H1 (cell line): ENCODE measurements at regions not wholly inside any gene's neighbourhood (a gene's known extent, or its start where the extent isn't known, plus 50 kb on each side); places are given as distances from the start of the nearest gene placed in this dataset.

Experiments
- CTCF ChIA-PET: fragments of 300-600 bp; sonication (Branson Sonifier 250); formaldehyde crosslinking; loops from one replicate; lab custom pipeline; 2021; ENCODE audit not compliant: partially characterized antibody; lab: Charles Lee
- POLR2A ChIA-PET: fragments of 300-600 bp; sonication (Branson Sonifier 250); formaldehyde crosslinking; loops from one replicate; lab custom pipeline; 2021; ENCODE audit warnings: inconsistent platforms; ENCODE audit not compliant: partially characterized antibody; lab: Charles Lee
- DNase-seq, 2 experiments: peaks; one replicate each; pipeline versions ENCODE4 v3.0.0 to v3.0.0-alpha.2; 2010 to 2022; ENCODE audit warnings: low spot score in 2 of 2, low read depth in 1 of 2, mixed read lengths in 1 of 2
- FAIRE-seq: peaks from 2 replicates; lab custom pipeline; 2011; peaks lifted over from hg19 to GRCh38; lab: Jason Lieb, UNC
- H2AFZ ChIP-seq: 2 replicates; pipeline ENCODE4 v1.8.1; 2012; ENCODE audit warnings: low read length, inconsistent platforms
- H2AK5ac ChIP-seq: 2 replicates; pipeline ENCODE4 v1.6.1; 2013; ENCODE audit warnings: low read depth, low read length
- H2BK120ac ChIP-seq: replicated peaks from 2 replicates; pipeline ENCODE3; 2013; ENCODE audit warnings: low read depth, low read length, inconsistent platforms
- H2BK12ac ChIP-seq: 2 replicates; pipeline ENCODE4 v1.6.1; 2013; ENCODE audit warnings: low read depth, low read length
- H2BK15ac ChIP-seq: 2 replicates; pipeline ENCODE4 v1.6.1; 2013; ENCODE audit warnings: low read length
- H2BK20ac ChIP-seq: 2 replicates; pipeline ENCODE4 v1.6.1; 2013; ENCODE audit warnings: low read length
- H2BK5ac ChIP-seq: 2 replicates; pipeline ENCODE4 v1.6.1; 2013; ENCODE audit warnings: low read depth, low read length
- H3K14ac ChIP-seq: 2 replicates; pipeline ENCODE4 v1.6.1; 2013; ENCODE audit warnings: inconsistent platforms; ENCODE audit not compliant: insufficient read length
- H3K18ac ChIP-seq: 2 replicates; pipeline ENCODE4 v1.6.1; 2013; ENCODE audit warnings: low read length; ENCODE audit errors: extremely low read depth
- H3K23ac ChIP-seq: 2 replicates; pipeline ENCODE4 v1.6.1; 2013; ENCODE audit warnings: inconsistent platforms; ENCODE audit not compliant: insufficient read length
- H3K23me2 ChIP-seq: 2 replicates; pipeline ENCODE4 v1.6.1; 2013; ENCODE audit warnings: low read depth, low read length
- H3K27ac ChIP-seq: 2 replicates; pipeline ENCODE4 v1.6.1; 2011; ENCODE audit warnings: low read depth, low read length, inconsistent platforms
- H3K27me3 ChIP-seq, 4 experiments: replicated peaks in 1 of 4; 1 replicate in 1 of 4; 2 replicates in 3 of 4; pipeline versions ENCODE4 v1.6.1 to v1.8.1; 2011 to 2013; ENCODE audit warnings: low read length in 3 of 4, mild to moderate bottlenecking in 3 of 4, inconsistent platforms in 2 of 4, mixed read lengths in 2 of 4, moderate library complexity in 1 of 4; ENCODE audit not compliant: control insufficient read depth in 3 of 4, insufficient read depth in 3 of 4; ENCODE audit errors: extremely low read depth in 1 of 4
- H3K36me3 ChIP-seq, 4 experiments: 2 replicates each; pipeline versions ENCODE4 v1.6.1 to v1.8.1; 2011 to 2013; ENCODE audit warnings: mild to moderate bottlenecking in 4 of 4, low read length in 3 of 4, moderate library complexity in 2 of 4, control low read depth in 1 of 4, inconsistent platforms in 1 of 4; ENCODE audit not compliant: insufficient read depth in 4 of 4, control insufficient read depth in 2 of 4
- H3K4ac ChIP-seq: replicated peaks from 2 replicates; pipeline ENCODE3; 2013; ENCODE audit warnings: low read length, low read depth, mixed read lengths, inconsistent platforms; ENCODE audit not compliant: insufficient read length
- H3K4me1 ChIP-seq, 4 experiments: replicated peaks in 1 of 4; 1 replicate in 1 of 4; 2 replicates in 3 of 4; pipeline versions ENCODE4 v1.6.1 to v1.8.1; 2011 to 2013; ENCODE audit warnings: low read length in 3 of 4, inconsistent platforms in 2 of 4, mixed read lengths in 1 of 4; ENCODE audit not compliant: insufficient read depth in 4 of 4, control insufficient read depth in 3 of 4
- H3K4me2 ChIP-seq, 2 experiments: 2 replicates each; pipeline versions ENCODE4 v1.6.1 to v1.8.1; 2011 to 2013; ENCODE audit warnings: low read depth in 2 of 2, low read length in 2 of 2, control low read depth in 1 of 2, inconsistent platforms in 1 of 2, mild to moderate bottlenecking in 1 of 2; ENCODE audit not compliant: insufficient read depth in 1 of 2
- H3K4me3 ChIP-seq, 4 experiments: fragments of 200-600, 300-600 bp in 1 of 4; sonication (generic), shearing (Covaris generic), sonication (Bioruptor Twin) in 1 of 4; 2 replicates each; pipeline versions ENCODE4 v1.5.1 to v1.8.1; 2011 to 2016; ENCODE audit warnings: low read length in 4 of 4, low read depth in 3 of 4, control low read depth in 2 of 4, inconsistent platforms in 2 of 4, mild to moderate bottlenecking in 2 of 4, mixed read lengths in 1 of 4, moderate library complexity in 1 of 4; ENCODE audit not compliant: insufficient read depth in 2 of 4; ENCODE audit errors: extremely low read depth in 1 of 4
- H3K56ac ChIP-seq: replicated peaks from 2 replicates; pipeline ENCODE3; 2013; ENCODE audit warnings: low read depth, mild to moderate bottlenecking, mixed read lengths, low read length, inconsistent platforms; ENCODE audit not compliant: insufficient read length
- H3K79me1 ChIP-seq: 2 replicates; pipeline ENCODE4 v1.6.1; 2013; ENCODE audit warnings: low read depth, low read length, control low read depth
- H3K79me2 ChIP-seq, 2 experiments: 2 replicates each; pipeline versions ENCODE4 v1.6.1 to v1.8.1; 2012 to 2013; ENCODE audit warnings: low read length in 2 of 2, mild to moderate bottlenecking in 2 of 2, inconsistent platforms in 1 of 2; ENCODE audit not compliant: insufficient read depth in 2 of 2, control insufficient read depth in 1 of 2
- H3K9ac ChIP-seq, 4 experiments: replicated peaks in 1 of 4; 1 replicate in 1 of 4; 2 replicates in 3 of 4; pipeline versions ENCODE4 v1.6.1 to v1.8.1; 2011 to 2013; ENCODE audit warnings: low read depth in 3 of 4, low read length in 3 of 4, control low read depth in 2 of 4, mild to moderate bottlenecking in 2 of 4, moderate library complexity in 2 of 4, inconsistent platforms in 1 of 4; ENCODE audit errors: extremely low read depth in 1 of 4
- H3K9me3 ChIP-seq, 2 experiments: 2 replicates each; pipeline versions ENCODE4 v1.6.1 to v1.8.1; 2012 to 2013; ENCODE audit warnings: mild to moderate bottlenecking in 2 of 2, moderate library complexity in 2 of 2, control low read depth in 1 of 2, inconsistent platforms in 1 of 2, low read depth in 1 of 2, low read length in 1 of 2, mixed read lengths in 1 of 2; ENCODE audit not compliant: insufficient read depth in 2 of 2
- H4K20me1 ChIP-seq, 2 experiments: replicated peaks in 1 of 2; 2 replicates each; pipeline versions ENCODE3 to v1.8.1; 2011 to 2013; ENCODE audit warnings: inconsistent platforms in 2 of 2, low read length in 2 of 2, mild to moderate bottlenecking in 1 of 2; ENCODE audit not compliant: insufficient read depth in 2 of 2, control insufficient read depth in 1 of 2
- H4K5ac ChIP-seq: 2 replicates; pipeline ENCODE4 v1.6.1; 2013; ENCODE audit warnings: low read length, low read depth, mixed read lengths, inconsistent platforms; ENCODE audit not compliant: insufficient read length
- H4K8ac ChIP-seq: 2 replicates; pipeline ENCODE4 v1.8.0; 2013; ENCODE audit warnings: mild to moderate bottlenecking, moderate library complexity, low read length, inconsistent platforms; ENCODE audit not compliant: insufficient read depth; ENCODE audit errors: extremely low read depth
- H4K91ac ChIP-seq: replicated peaks from 2 replicates; pipeline ENCODE3; 2013; ENCODE audit warnings: low read length, mixed read lengths, inconsistent platforms; ENCODE audit not compliant: insufficient read length
- CBX5 ChIP-seq: fragments of 300-800, 300-1000 bp; sonication (generic); IDR thresholded peaks from 2 replicates; pipeline ENCODE4 v1.7.1; 2016; ENCODE audit warnings: antibody characterized with exemption, low read length, low read depth
- CEBPB ChIP-seq: IDR thresholded peaks from 2 replicates; pipeline ENCODE4 v1.6.1; 2012; ENCODE audit warnings: low read depth, low read length
- CREB1 ChIP-seq: IDR thresholded peaks from 2 replicates; pipeline ENCODE4 v1.6.1; 2012; ENCODE audit warnings: inconsistent platforms
- JUN ChIP-seq: IDR thresholded peaks from 2 replicates; pipeline ENCODE4 v1.6.1; 2011; ENCODE audit warnings: low read depth, mild to moderate bottlenecking, improper control_type of control experiment, low read length
- KDM1A ChIP-seq: fragments of 200-600, 300-600 bp; sonication (generic); IDR thresholded peaks from 2 replicates; pipeline ENCODE4 v1.7.1; 2016; ENCODE audit warnings: mild to moderate bottlenecking, low read length, borderline replicate concordance
- KDM4A ChIP-seq: IDR thresholded peaks from one replicate; pipeline ENCODE4 v1.7.1; 2012; ENCODE audit warnings: low read depth, mild to moderate bottlenecking, moderate library complexity, low read length, inconsistent platforms; ENCODE audit not compliant: severe bottlenecking
- MAFK ChIP-seq: IDR thresholded peaks from 2 replicates; pipeline ENCODE4 v1.6.1; 2012; ENCODE audit warnings: low read depth, mild to moderate bottlenecking, improper control_type of control experiment, low read length
- POLR2A ChIP-seq, 2 experiments: IDR thresholded peaks; 1 replicate in 1 of 2; 2 replicates in 1 of 2; pipeline ENCODE4 v1.6.1; 2011; ENCODE audit warnings: low read depth in 2 of 2, low read length in 2 of 2, mild to moderate bottlenecking in 2 of 2; ENCODE audit errors: control extremely low read depth in 1 of 2
- POLR2AphosphoS5 ChIP-seq: IDR thresholded peaks from 2 replicates; pipeline ENCODE4 v1.6.1; 2011; ENCODE audit warnings: low read depth, low read length
- RBBP5 ChIP-seq: IDR thresholded peaks from 2 replicates; pipeline ENCODE4 v1.7.1; 2012; ENCODE audit warnings: low read depth, mild to moderate bottlenecking, inconsistent platforms, low read length, moderate library complexity, borderline replicate concordance
- RFX5 ChIP-seq: IDR thresholded peaks from 2 replicates; pipeline ENCODE4 v1.6.1; 2011; ENCODE audit warnings: low read depth, low read length, improper control_type of control experiment, borderline replicate concordance
- RNF2 ChIP-seq: fragments of 200-900, 300-1000 bp; sonication (generic); IDR thresholded peaks from 2 replicates; pipeline ENCODE4 v1.7.1; 2016; ENCODE audit warnings: borderline replicate concordance, low read depth, mild to moderate bottlenecking, antibody characterized with exemption, low read length; ENCODE audit not compliant: poor library complexity, severe bottlenecking; ENCODE audit errors: missing control alignments
- SIRT6 ChIP-seq: IDR thresholded peaks from one replicate; pipeline ENCODE4 v1.7.1; 2012; ENCODE audit warnings: low read length, inconsistent platforms
- TAF7 ChIP-seq: optimal IDR thresholded peaks from 2 replicates; pipeline ENCODE3; 2011; ENCODE audit warnings: low read depth, mild to moderate bottlenecking, inconsistent platforms, low read length, moderate library complexity, borderline replicate concordance
- TEAD4 ChIP-seq: IDR thresholded peaks from 2 replicates; pipeline ENCODE4 v1.6.1; 2012; ENCODE audit warnings: low read depth, low read length, inconsistent platforms, mixed read lengths
- YY1 ChIP-seq: IDR thresholded peaks from 2 replicates; pipeline ENCODE4 v1.6.1; 2011; ENCODE audit warnings: low read depth, mild to moderate bottlenecking, low read length
- WGBS, 2 experiments: shearing (Covaris generic) in 1 of 2; methylation state at CpG; one replicate each; pipeline versions ENCODE4 v1.1.6 to v1.1.7; 2013 to 2015; ENCODE audit warnings: low lambda C conversion rate in 2 of 2, mixed read lengths in 2 of 2, inconsistent platforms in 1 of 2, low coverage in 1 of 2, missing lambda C conversion rate in 1 of 2; ENCODE audit not compliant: insufficient replicate concordance in 2 of 2, insufficient coverage in 1 of 2, insufficient read length in 1 of 2; ENCODE audit errors: extremely low coverage in 1 of 2, missing lambda C conversion rate in 1 of 2; 5-methylcytosine and 5-hydroxymethylcytosine counted together

DNA sequence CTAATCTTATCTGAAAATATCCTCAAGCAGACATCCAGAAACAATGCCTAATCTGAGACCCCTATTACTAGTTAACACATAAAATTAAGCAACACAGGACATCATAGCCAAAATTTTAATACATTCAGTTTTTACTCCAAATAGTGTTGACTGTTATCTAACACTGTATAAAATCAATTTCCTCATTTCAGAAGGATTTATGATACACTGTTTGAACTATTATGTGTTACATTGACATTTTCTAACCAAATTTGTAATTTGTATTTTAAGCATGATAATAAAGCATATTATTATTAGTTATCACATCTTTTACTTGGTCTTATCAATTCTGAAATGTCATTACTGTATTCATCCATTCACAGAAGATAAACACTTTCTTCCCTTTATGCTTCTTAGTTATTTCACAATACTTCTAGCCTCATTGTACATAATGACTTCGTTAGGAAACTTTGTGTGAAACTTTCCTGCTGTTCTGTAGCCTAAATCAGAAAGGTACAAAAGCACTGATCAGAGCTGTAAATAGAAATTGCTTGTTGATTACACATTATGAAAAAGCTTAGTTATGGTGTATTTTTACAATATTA is 1248.9 kb downstream of the JRKL start:
- Histone ChIP-seq H3K18ac (no peak overlapping the region), H2BK12ac (no peak overlapping the region), H3K23ac (no peak overlapping the region), H2BK5ac (no peak overlapping the region), H2AK5ac (no peak overlapping the region), H4K91ac (no peak overlapping the region), H2BK20ac (no peak overlapping the region), H2AFZ (no peak overlapping the region), H3K4me3 (no peak overlapping the region), H3K14ac (no peak overlapping the region), H4K5ac (peak overlapping the region; percentile 76), H3K4ac (no peak overlapping the region), H3K4me2 (no peak overlapping the region; a peak in 1 of 4 replicates), H3K36me3 (no peaks in the 10 kb centered on the region), H2BK120ac (no peak overlapping the region), H3K23me2 (no peaks in the 10 kb centered on the region), H3K79me2 (no peaks in the 10 kb centered on the region), H3K27me3 (no peaks in the 10 kb centered on the region), H3K56ac (no peak overlapping the region), H3K9me3 (0 out of 4 replicates have a peak, but pooled peaks cover 0 to 2% of the 10 kb centered on the region in 2 experiments), H4K8ac (no peak overlapping the region), H3K4me1 (peaks cover 0 to 17% (median 3%) of the 10 kb centered on the region in 4 experiments; a peak in 3 of 7 replicates), H2BK15ac (no peak overlapping the region), H3K79me1 (no peaks in the 10 kb centered on the region), H3K9ac (no peak overlapping the region), H3K27ac (no peak overlapping the region), H4K20me1 (no peaks in the 10 kb centered on the region)
- POLR2A ChIA-PET = no interaction called here
- WGBS, 2 experiments = 83% methylated on average over 1 of the region's 1 CpG; no CpG with 5 or more reads in 1 of the 2 experiments
- DNase-seq = no peak
- TF ChIP-seq CEBPB = no peak
- no peak for TF ChIP-seq JUN
- TF ChIP-seq TEAD4 = no peak
- no peak for TF ChIP-seq CBX5
- no peak for TF ChIP-seq YY1
- TF ChIP-seq KDM4A = no peak
- no peak for TF ChIP-seq SIRT6
- TF ChIP-seq KDM1A = no peak
- no peak for TF ChIP-seq RBBP5
- TF ChIP-seq CREB1 = no peak
- no peak for TF ChIP-seq TAF7
- TF ChIP-seq POLR2A (IDR thresholded peaks at IDR 0.05; ENCODE audit: control extremely low read depth in 1 of 2, low read depth in 2 of 2, low read length in 2 of 2) = no peak
- no peak for TF ChIP-seq POLR2AphosphoS5
- TF ChIP-seq RFX5 = no peak
- no peak for TF ChIP-seq RNF2
- TF ChIP-seq MAFK = no peak
- CTCF ChIA-PET = no interaction called here
- FAIRE-seq = no peak
